ENCODE measurements at regions not wholly inside any gene's neighbourhood (a gene's known extent, or its start where the extent isn't known, plus 50 kb on each side); places are given as distances from the start of the nearest gene placed in this dataset.
"Not testable (repeated sequence)": the region's sequence is repeated elsewhere in the genome, so short reads cannot be mapped to it uniquely, and the experiment has no call there.

DNA sequence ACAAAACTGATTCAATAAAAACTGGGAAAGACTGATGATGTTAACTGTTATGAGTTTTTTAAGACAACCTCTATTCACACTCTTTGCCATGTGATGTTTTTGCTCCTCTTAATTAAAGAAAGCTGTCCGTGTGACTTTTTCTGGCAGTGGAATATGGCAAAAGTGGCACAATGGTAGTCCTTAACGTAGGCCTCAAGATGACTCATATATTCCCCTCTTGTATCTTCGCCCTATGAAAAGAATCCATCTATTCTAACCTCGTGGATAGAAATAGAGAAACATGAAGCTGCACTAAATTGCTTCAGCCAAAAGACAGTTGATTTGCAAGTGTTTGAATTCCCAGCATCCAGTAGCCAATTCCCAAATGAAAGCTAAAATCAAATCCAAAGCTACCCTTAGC lies 603.8 kb upstream of the PCDH7 start:
- DNase-seq (ENCODE audit: low read depth) = no peak
- TF ChIP-seq, protein P1, sequence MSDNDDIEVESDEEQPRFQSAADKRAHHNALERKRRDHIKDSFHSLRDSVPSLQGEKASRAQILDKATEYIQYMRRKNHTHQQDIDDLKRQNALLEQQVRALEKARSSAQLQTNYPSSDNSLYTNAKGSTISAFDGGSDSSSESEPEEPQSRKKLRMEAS (IDR thresholded peaks at IDR 0.05; ENCODE audit: low read depth, low read length) = no peak
- TF ChIP-seq MYC (IDR thresholded peaks at IDR 0.05; ENCODE audit: low read depth, low read length) = no peak

DNA sequence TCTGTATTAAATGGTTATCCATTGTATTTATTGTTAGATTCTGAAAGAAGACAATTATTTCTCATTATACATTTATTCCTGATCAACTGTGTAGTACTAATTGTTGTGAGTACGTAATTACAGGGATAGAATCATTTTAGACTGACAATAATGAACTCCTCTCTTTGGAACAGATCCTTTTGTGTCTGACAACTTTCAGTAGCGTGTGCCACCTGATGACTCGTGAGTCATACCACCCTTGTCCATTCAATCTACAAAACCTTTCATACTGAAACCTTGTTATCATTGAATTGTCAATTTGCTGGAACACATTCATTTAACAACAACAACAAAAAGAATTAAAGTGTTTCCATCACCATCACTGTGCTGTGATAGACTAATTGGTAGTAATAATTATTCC lies 602.7 kb upstream of the PCDH7 start:
- no peak for DNase-seq (ENCODE audit: low read depth)
- TF ChIP-seq, protein P2, sequence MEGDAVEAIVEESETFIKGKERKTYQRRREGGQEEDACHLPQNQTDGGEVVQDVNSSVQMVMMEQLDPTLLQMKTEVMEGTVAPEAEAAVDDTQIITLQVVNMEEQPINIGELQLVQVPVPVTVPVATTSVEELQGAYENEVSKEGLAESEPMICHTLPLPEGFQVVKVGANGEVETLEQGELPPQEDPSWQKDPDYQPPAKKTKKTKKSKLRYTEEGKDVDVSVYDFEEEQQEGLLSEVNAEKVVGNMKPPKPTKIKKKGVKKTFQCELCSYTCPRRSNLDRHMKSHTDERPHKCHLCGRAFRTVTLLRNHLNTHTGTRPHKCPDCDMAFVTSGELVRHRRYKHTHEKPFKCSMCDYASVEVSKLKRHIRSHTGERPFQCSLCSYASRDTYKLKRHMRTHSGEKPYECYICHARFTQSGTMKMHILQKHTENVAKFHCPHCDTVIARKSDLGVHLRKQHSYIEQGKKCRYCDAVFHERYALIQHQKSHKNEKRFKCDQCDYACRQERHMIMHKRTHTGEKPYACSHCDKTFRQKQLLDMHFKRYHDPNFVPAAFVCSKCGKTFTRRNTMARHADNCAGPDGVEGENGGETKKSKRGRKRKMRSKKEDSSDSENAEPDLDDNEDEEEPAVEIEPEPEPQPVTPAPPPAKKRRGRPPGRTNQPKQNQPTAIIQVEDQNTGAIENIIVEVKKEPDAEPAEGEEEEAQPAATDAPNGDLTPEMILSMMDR (IDR thresholded peaks at IDR 0.05; ENCODE audit: low read depth, low read length) = no peak
- TF ChIP-seq POLR2A (IDR thresholded peaks at IDR 0.05; ENCODE audit: extremely low read depth, insufficient read length) (no peak), MYC (IDR thresholded peaks at IDR 0.05; ENCODE audit: low read depth, low read length) (no peak)
- TF ChIP-seq, protein P1 (IDR thresholded peaks at IDR 0.05; ENCODE audit: low read depth, low read length) = no peak
- H3K4me3 ChIP-seq (ENCODE audit: low read depth, low read length) = no peak overlapping the region

More for the DNA sequence above, 603.8 kb upstream of the PCDH7 start:
- H3K4me3 ChIP-seq (ENCODE audit: low read depth, low read length) = no peak overlapping the region

DNA sequence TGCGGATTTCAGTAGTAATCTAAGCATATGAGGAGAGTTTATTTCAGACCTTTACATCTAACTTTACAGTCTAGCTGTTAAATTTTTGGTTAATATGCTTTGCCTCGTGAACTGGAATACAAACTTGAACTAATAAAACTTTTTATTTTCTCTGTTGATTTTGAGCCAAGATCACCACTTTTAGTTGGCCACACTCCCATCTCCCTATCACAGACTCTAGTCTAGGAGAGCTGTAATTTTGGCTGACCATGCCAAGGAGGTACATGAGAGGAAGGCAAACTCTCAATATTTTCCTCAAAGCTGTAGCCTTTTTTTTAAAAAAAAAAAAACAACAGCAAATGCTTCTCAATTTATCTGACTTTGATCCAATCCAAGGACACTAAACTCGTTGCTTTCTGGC lies 597.5 kb upstream of the PCDH7 start:
- no peak for DNase-seq (ENCODE audit: low read depth)
- H3K4me3 ChIP-seq (ENCODE audit: low read depth, low read length) = no peak overlapping the region
- TF ChIP-seq POLR2A (IDR thresholded peaks at IDR 0.05; ENCODE audit: extremely low read depth, insufficient read length) = no peak
- TF ChIP-seq, protein P2 (IDR thresholded peaks at IDR 0.05; ENCODE audit: low read depth, low read length) = no peak
- no peak for TF ChIP-seq MYC (IDR thresholded peaks at IDR 0.05; ENCODE audit: low read depth, low read length)
- TF ChIP-seq, protein P1 (IDR thresholded peaks at IDR 0.05; ENCODE audit: low read depth, low read length) = no peak

DNA sequence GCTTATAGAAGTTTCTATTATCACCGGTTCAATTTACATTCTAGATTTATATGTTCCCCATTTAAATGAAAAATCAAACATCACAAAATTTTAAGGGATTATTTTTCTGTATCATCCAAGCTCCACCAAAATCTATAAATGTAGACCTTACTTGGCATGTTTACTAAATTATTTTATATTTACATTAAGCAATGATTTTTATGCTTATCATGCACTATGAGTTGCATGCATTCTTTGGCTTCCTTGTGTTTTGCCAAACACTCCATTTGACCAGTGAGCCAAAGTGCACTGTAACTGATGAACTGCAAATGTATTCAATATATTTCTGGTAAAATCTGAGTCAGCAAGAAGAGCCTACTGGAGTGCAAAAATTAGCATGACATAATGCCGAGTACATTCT lies 595.5 kb upstream of the PCDH7 start:
- H3K4me3 ChIP-seq (ENCODE audit: low read depth, low read length); DNase-seq (ENCODE audit: low read depth): not testable (repeated sequence)

DNA sequence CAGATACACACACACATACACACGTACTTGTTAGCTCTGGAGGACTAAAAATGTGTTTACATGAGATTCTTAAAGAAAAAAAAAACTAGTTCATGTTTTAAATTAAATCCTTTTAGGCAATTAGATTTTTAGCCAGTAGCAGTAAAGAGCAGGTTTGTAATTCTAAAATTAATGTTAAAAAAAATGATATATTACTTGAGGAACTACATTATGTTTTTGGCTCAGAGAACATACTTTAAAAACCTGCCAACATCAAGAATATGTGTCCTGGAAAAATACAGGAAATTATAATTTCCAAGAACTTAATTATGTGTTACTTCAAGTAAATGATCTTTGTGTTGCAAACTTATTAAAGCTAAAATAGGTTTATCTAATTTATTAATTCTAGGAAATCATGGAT lies 594.3 kb upstream of the PCDH7 start:
- no peak for DNase-seq (ENCODE audit: low read depth)
- TF ChIP-seq, protein P1 (IDR thresholded peaks at IDR 0.05; ENCODE audit: low read depth, low read length) = no peak
- TF ChIP-seq, protein P2 (IDR thresholded peaks at IDR 0.05; ENCODE audit: low read depth, low read length) = no peak
- TF ChIP-seq POLR2A (IDR thresholded peaks at IDR 0.05; ENCODE audit: extremely low read depth, insufficient read length) (no peak), MYC (IDR thresholded peaks at IDR 0.05; ENCODE audit: low read depth, low read length) (no peak)
- no peak overlapping the region for H3K4me3 ChIP-seq (ENCODE audit: low read depth, low read length)

DNA sequence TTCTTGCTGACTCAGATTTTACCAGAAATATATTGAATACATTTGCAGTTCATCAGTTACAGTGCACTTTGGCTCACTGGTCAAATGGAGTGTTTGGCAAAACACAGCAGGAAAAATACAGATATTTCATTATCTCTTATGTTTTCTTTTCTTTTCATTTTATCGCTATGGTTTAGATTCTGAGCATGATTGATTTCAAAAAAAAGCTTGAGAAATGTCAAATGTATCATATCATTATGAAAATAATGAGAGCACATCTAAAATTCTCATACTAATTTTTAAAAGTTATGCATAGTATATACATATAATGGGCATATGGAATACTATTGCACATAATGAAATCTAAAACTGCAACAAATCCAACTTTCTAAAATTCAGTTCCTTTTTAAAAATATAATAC lies 593.8 kb upstream of the PCDH7 start:
- no peak for TF ChIP-seq MYC (IDR thresholded peaks at IDR 0.05; ENCODE audit: low read depth, low read length)
- TF ChIP-seq, protein P2 (IDR thresholded peaks at IDR 0.05; ENCODE audit: low read depth, low read length) = no peak
- TF ChIP-seq POLR2A (IDR thresholded peaks at IDR 0.05; ENCODE audit: extremely low read depth, insufficient read length) = no peak
- no peak for DNase-seq (ENCODE audit: low read depth)
- no peak overlapping the region for H3K4me3 ChIP-seq (ENCODE audit: low read depth, low read length)

DNA sequence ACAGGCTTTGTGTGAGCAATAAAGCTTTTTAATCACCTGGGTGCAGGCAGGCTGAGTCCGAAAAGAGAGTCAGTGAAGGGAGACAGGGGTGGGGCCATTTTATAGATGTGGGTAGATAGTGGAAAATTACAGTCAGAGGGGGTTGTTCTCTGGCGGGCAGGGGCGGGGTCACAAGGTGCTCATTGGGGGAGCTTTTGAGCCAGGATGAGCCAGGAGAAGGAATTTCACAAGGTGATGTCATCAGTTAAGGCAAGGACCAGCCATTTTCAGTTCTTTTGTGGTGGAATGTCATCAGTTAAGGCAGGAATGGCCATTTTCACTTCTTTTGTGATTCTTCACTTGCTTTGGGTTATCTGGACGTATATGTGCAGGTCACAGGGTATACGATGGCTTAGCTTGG lies 571.3 kb upstream of the PCDH7 start:
- not testable (repeated sequence) for H3K4me3 ChIP-seq (ENCODE audit: low read depth, low read length); DNase-seq (ENCODE audit: low read depth)

DNA sequence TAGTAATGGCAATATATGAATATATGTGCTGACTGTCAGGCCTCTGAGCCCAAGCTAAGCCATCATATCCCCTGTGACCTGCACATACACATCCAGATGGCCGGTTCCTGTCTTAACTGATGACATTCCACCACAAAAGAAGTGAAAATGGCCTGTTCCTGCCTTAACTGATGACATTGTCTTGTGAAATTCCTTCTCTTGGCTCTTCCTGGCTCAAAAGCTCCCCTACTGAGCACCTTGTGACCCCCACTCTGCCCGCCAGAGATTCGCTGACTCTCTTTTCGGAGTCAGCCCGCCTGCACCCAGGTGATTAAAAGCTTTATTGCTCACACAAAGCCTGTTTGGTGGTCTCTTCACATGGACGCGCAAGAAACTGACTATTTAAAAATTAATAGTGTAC lies 570.6 kb upstream of the PCDH7 start:
- not testable (repeated sequence) for DNase-seq (ENCODE audit: low read depth); H3K4me3 ChIP-seq (ENCODE audit: low read depth, low read length)
